NCI-H2081 (cell line): ENCODE measurements at regions not wholly inside any gene's neighbourhood (a gene's known extent, or its start where the extent isn't known, plus 50 kb on each side); places are given as distances from the start of the nearest gene placed in this dataset.
"Not testable (repeated sequence)": the region's sequence is repeated elsewhere in the genome, so short reads cannot be mapped to it uniquely, and the experiment has no call there.

Experiments
- DNase-seq, 2 experiments: peaks; one replicate each; lab custom pipeline; 2025; lab: John Stamatoyannopoulos, UW

- not testable (repeated sequence) for DNase-seq
These were observed 444.5 kb downstream of the NSUN3 start for GRCh38 chr3:94507354-94507753.

- no peak for DNase-seq
These were observed 450.0 kb downstream of the NSUN3 start for GRCh38 chr3:94512876-94513275.

- no peak for DNase-seq
These were observed 450.7 kb downstream of the NSUN3 start for GRCh38 chr3:94513600-94513999.

- DNase-seq, result no peak
These were observed 453.1 kb downstream of the NSUN3 start for GRCh38 chr3:94515983-94516382.

GRCh38 chr3:94520364-94520763, 457.5 kb downstream of the NSUN3 start:
- DNase-seq, result no peak

GRCh38 chr3:94522488-94522887, 459.6 kb downstream of the NSUN3 start:
- DNase-seq, result peak in 1 of 2 experiments; percentile 10

- DNase-seq, result peak in 1 of 2 experiments; percentile 40
These were observed 461.4 kb downstream of the NSUN3 start for GRCh38 chr3:94524102-94524919.

GRCh38 chr3:94525043-94525442, 462.2 kb downstream of the NSUN3 start:
- DNase-seq, result peak in 1 of 2 experiments; percentile 11

GRCh38 chr3:94529816-94530215, 467.0 kb downstream of the NSUN3 start:
- DNase-seq, result no peak

- DNase-seq, result no peak
These were observed 470.1 kb downstream of the NSUN3 start for GRCh38 chr3:94532951-94533350.

GRCh38 chr3:94539937-94540336, 477.1 kb downstream of the NSUN3 start:
- no peak for DNase-seq

- no peak for DNase-seq
These were observed 480.3 kb downstream of the NSUN3 start for GRCh38 chr3:94543161-94543560.

GRCh38 chr3:94544131-94544789, 481.4 kb downstream of the NSUN3 start:
- no peak for DNase-seq

GRCh38 chr3:94548581-94549316, 485.9 kb downstream of the NSUN3 start:
- no peak for DNase-seq

- no peak for DNase-seq
These were observed 498.2 kb downstream of the NSUN3 start for GRCh38 chr3:94561094-94561493.

- no peak for DNase-seq
These were observed 501.4 kb downstream of the NSUN3 start for GRCh38 chr3:94564247-94564646.

- no peak for DNase-seq
These were observed 505.2 kb downstream of the NSUN3 start for GRCh38 chr3:94568041-94568440.

GRCh38 chr3:94573337-94573736, 510.5 kb downstream of the NSUN3 start:
- DNase-seq, result no peak

GRCh38 chr3:94587291-94587690, 524.4 kb downstream of the NSUN3 start:
- DNase-seq, result no peak

- DNase-seq, result no peak
These were observed 530.8 kb downstream of the NSUN3 start for GRCh38 chr3:94593526-94594150.

GRCh38 chr3:94596141-94596540, 533.3 kb downstream of the NSUN3 start:
- DNase-seq, result no peak

GRCh38 chr3:94596887-94597566, 534.2 kb downstream of the NSUN3 start:
- DNase-seq, result peak in 1 of 2 experiments; percentile 7
